ENCODE measurements at regions not wholly inside any gene's neighbourhood (a gene's known extent, or its start where the extent isn't known, plus 50 kb on each side); places are given as distances from the start of the nearest gene placed in this dataset.

GRCh38 chr4:108359986-108360681, 191.4 kb upstream of the LEF1 start:
- no peak for DNase-seq

GRCh38 chr4:108359130-108359985, 190.6 kb upstream of the LEF1 start:
- DNase-seq: no peak

- DNase-seq: no peak
Measured at GRCh38 chr4:108355902-108356535, 187.3 kb upstream of the LEF1 start.

- no peak for DNase-seq
Measured at GRCh38 chr4:108355186-108355901, 186.6 kb upstream of the LEF1 start.

- no peak for DNase-seq
Measured at GRCh38 chr4:108352664-108353308, 184.1 kb upstream of the LEF1 start.

GRCh38 chr4:108351791-108352190, 183.1 kb upstream of the LEF1 start:
- DNase-seq: no peak

GRCh38 chr4:108350332-108350731, 181.6 kb upstream of the LEF1 start:
- DNase-seq: no peak

- no peak for DNase-seq
Measured at GRCh38 chr4:108346818-108347210, 178.1 kb upstream of the LEF1 start.

GRCh38 chr4:108345862-108346817, 177.4 kb upstream of the LEF1 start:
- no peak for DNase-seq

GRCh38 chr4:108342325-108342970, 173.7 kb upstream of the LEF1 start:
- no peak for DNase-seq

- no peak for DNase-seq
Measured at GRCh38 chr4:108337923-108338322, 169.2 kb upstream of the LEF1 start.

GRCh38 chr4:108336076-108336475, 167.3 kb upstream of the LEF1 start:
- no peak for DNase-seq

GRCh38 chr4:108335081-108335480, 166.3 kb upstream of the LEF1 start:
- DNase-seq: no peak

GRCh38 chr4:108334031-108334430, 165.3 kb upstream of the LEF1 start:
- no peak for DNase-seq

- DNase-seq: no peak
Measured at GRCh38 chr4:108333353-108333942, 164.7 kb upstream of the LEF1 start.

GRCh38 chr4:108331905-108332632, 163.3 kb upstream of the LEF1 start:
- DNase-seq: no peak

GRCh38 chr4:108328383-108328732, 159.6 kb upstream of the LEF1 start:
- DNase-seq: no peak

GRCh38 chr4:108327642-108328382, 159.1 kb upstream of the LEF1 start:
- DNase-seq: no peak

GRCh38 chr4:108325561-108325960, 156.8 kb upstream of the LEF1 start:
- no peak for DNase-seq

Data from NCI-H146 (cell line).